Astrocyte (in vitro differentiated cells and primary cell): ENCODE measurements at regions not wholly inside any gene's neighbourhood (a gene's known extent, or its start where the extent isn't known, plus 50 kb on each side); places are given as distances from the start of the nearest gene placed in this dataset.
A peak's percentile ranks its signal among the peaks of the same experiment; 100 is the strongest.
"Not testable (repeated sequence)": the region's sequence is repeated elsewhere in the genome, so short reads cannot be mapped to it uniquely, and the experiment has no call there.

Source experiments
- DNase-seq: peaks from one replicate; pipeline ENCODE4 v3.0.0-alpha.2; 2010; ENCODE audit warnings: low read depth
- FAIRE-seq: peaks from 2 replicates; lab custom pipeline; 2011; peaks lifted over from hg19 to GRCh38; lab: Jason Lieb, UNC
- H2AFZ ChIP-seq: 2 replicates; pipeline ENCODE4 v1.6.0; 2012; ENCODE audit warnings: low read depth, low read length, inconsistent platforms
- H3K27ac ChIP-seq: 2 replicates; pipeline ENCODE4 v1.5.1; 2011; ENCODE audit warnings: low read depth, low read length, inconsistent platforms
- H3K27me3 ChIP-seq: 2 replicates; pipeline ENCODE4 v1.6.0; 2011; ENCODE audit warnings: low read length, inconsistent platforms; ENCODE audit not compliant: insufficient read depth
- H3K36me3 ChIP-seq: 2 replicates; pipeline ENCODE4 v1.5.1; 2011; ENCODE audit warnings: low read length, inconsistent platforms; ENCODE audit not compliant: insufficient read depth
- H3K4me1 ChIP-seq: 2 replicates; pipeline ENCODE4 v1.5.1; 2011; ENCODE audit warnings: low read length, inconsistent platforms; ENCODE audit not compliant: insufficient read depth
- H3K4me2 ChIP-seq: 2 replicates; pipeline ENCODE4 v1.6.0; 2012; ENCODE audit warnings: low read length, inconsistent platforms
- H3K4me3 ChIP-seq: 2 replicates; pipeline ENCODE4 v1.5.1; 2011; ENCODE audit warnings: low read depth, mild to moderate bottlenecking, low read length, inconsistent platforms; ENCODE audit not compliant: insufficient read depth
- H3K79me2 ChIP-seq: 2 replicates; pipeline ENCODE4 v1.6.0; 2012; ENCODE audit warnings: mild to moderate bottlenecking, low read length, inconsistent platforms; ENCODE audit not compliant: insufficient read depth
- H3K9ac ChIP-seq: 2 replicates; pipeline ENCODE4 v1.6.0; 2012; ENCODE audit warnings: mild to moderate bottlenecking, low read length, inconsistent platforms
- H3K9me3 ChIP-seq: 2 replicates; pipeline ENCODE4 v1.5.1; 2012; ENCODE audit warnings: low read depth, mild to moderate bottlenecking, low read length, inconsistent platforms; ENCODE audit not compliant: insufficient read depth
- H4K20me1 ChIP-seq: 2 replicates; pipeline ENCODE4 v1.6.0; 2012; ENCODE audit warnings: low read length, inconsistent platforms; ENCODE audit not compliant: insufficient read depth
- H3K27ac Mint-ChIP-seq: one replicate; pipeline ENCODE4 v1.8.0; 2021; ENCODE audit warnings: mild to moderate bottlenecking, mixed read lengths; ENCODE audit not compliant: unreplicated experiment
- H3K27me3 Mint-ChIP-seq: one replicate; pipeline ENCODE4 v1.8.0; 2021; ENCODE audit warnings: low read depth, mixed read lengths; ENCODE audit not compliant: unreplicated experiment
- H3K36me3 Mint-ChIP-seq: one replicate; pipeline ENCODE4 v1.8.0; 2021; ENCODE audit warnings: low read depth, mixed read lengths; ENCODE audit not compliant: unreplicated experiment
- H3K4me1 Mint-ChIP-seq: one replicate; pipeline ENCODE4 v1.8.0; 2021; ENCODE audit warnings: low read depth, mixed read lengths; ENCODE audit not compliant: unreplicated experiment
- H3K4me3 Mint-ChIP-seq: one replicate; pipeline ENCODE4 v1.8.0; 2021; ENCODE audit warnings: mild to moderate bottlenecking, moderate library complexity, mixed read lengths; ENCODE audit not compliant: unreplicated experiment
- H3K9me3 Mint-ChIP-seq: one replicate; pipeline ENCODE4 v1.8.0; 2021; ENCODE audit warnings: mild to moderate bottlenecking, mixed read lengths; ENCODE audit not compliant: unreplicated experiment
- EZH2 ChIP-seq: IDR thresholded peaks from 2 replicates; pipeline ENCODE4 v1.6.1; 2012; ENCODE audit warnings: mild to moderate bottlenecking, low read length, inconsistent platforms; ENCODE audit not compliant: insufficient read depth
- TF ChIP-seq, protein P1 (sequence below): IDR thresholded peaks from 2 replicates; pipeline ENCODE4 v1.5.1; 2011; ENCODE audit warnings: low read depth, mild to moderate bottlenecking, inconsistent platforms, low read length, moderate library complexity; ENCODE audit not compliant: insufficient read depth

DNA sequence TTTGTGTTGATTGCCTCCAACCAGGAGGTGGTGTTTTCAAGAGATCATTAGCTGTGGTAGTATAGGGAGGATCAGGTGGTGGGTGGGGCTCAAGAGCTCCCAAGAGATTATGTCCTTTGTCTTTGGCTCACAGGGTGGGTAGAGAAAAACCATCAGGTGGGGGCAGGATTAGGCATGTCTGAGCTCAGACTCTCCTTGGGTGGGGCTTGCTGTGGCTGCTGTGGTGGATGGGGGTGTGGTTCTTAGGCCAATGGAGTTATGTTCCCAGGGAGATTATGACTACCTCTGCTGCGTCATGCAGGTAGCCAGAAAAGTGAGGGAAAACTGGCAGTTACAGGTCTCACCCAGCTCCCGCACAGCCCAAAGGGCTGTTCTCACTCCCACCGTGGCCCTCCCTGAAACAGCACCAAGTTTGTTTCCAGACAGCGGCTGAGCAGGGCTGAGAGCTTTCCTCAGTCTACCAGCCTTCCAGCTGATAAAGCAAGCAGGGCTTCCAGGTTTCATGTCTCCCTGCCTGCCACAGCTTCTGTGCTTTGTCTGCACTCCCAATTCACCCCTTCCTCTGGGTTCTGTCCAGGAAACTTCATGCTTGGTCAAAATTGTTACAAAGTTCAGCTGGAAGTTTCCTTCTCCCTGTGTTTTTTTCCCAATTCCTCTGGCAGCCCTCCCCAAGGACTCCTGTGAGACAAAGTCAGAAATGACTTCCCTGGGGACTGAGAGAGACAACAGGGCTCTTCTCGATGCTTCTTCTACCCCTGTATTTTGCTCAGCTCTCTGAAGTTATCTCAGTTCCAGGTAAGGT is 481.1 kb upstream of the MAN1A1 start:
- Mint-ChIP-seq H3K27me3 (no peaks in the 10 kb centered on the region), H3K4me1 (peaks cover 4% of the 10 kb centered on the region), H3K9me3 (peaks cover 4% of the 10 kb centered on the region), H3K36me3 (no peaks in the 10 kb centered on the region), H3K27ac (no peak overlapping the region), H3K4me3 (no peak overlapping the region)
- Histone ChIP-seq H4K20me1 (no peaks in the 10 kb centered on the region), H3K79me2 (no peaks in the 10 kb centered on the region), H2AFZ (no peak overlapping the region), H3K4me2 (no peak overlapping the region), H3K9ac (no peak overlapping the region), H3K27me3 (no peaks in the 10 kb centered on the region), H3K9me3 (no peaks in the 10 kb centered on the region), H3K4me1 (no peaks in the 10 kb centered on the region), H3K27ac (no peak overlapping the region), H3K4me3 (no peak overlapping the region), H3K36me3 (no peaks in the 10 kb centered on the region)
- DNase-seq, result no peak
- FAIRE-seq, result no peak
- TF ChIP-seq, protein P1, sequence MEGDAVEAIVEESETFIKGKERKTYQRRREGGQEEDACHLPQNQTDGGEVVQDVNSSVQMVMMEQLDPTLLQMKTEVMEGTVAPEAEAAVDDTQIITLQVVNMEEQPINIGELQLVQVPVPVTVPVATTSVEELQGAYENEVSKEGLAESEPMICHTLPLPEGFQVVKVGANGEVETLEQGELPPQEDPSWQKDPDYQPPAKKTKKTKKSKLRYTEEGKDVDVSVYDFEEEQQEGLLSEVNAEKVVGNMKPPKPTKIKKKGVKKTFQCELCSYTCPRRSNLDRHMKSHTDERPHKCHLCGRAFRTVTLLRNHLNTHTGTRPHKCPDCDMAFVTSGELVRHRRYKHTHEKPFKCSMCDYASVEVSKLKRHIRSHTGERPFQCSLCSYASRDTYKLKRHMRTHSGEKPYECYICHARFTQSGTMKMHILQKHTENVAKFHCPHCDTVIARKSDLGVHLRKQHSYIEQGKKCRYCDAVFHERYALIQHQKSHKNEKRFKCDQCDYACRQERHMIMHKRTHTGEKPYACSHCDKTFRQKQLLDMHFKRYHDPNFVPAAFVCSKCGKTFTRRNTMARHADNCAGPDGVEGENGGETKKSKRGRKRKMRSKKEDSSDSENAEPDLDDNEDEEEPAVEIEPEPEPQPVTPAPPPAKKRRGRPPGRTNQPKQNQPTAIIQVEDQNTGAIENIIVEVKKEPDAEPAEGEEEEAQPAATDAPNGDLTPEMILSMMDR, result no peak
- TF ChIP-seq EZH2, result no peak

DNA sequence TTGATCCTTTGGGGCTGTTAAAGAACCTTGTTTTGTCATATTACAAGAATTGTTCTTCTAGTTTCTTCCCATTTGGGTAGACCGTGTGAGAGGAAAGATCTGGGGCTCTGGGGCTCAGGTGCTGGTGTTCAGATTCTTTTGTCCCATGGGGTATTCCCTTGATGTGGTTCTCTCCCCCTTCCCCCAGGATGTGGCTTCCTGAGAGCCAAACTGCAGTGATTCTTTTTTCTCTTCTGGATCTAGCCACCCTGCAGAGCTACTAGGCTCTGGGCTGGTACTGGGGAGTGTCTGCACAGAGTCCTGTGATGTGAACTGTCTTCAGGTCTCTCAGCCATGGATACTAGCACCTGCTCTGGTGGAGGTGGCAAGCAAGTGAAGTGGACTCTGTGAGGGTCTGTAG is 480.5 kb upstream of the MAN1A1 start:
- Histone ChIP-seq H4K20me1 (no peaks in the 10 kb centered on the region), H3K4me2 (no peak overlapping the region), H3K36me3 (no peaks in the 10 kb centered on the region), H3K79me2 (no peaks in the 10 kb centered on the region), H3K4me3 (no peak overlapping the region), H3K27me3 (no peaks in the 10 kb centered on the region), H3K27ac (no peak overlapping the region), H3K9ac (no peak overlapping the region), H3K4me1 (no peaks in the 10 kb centered on the region), H3K9me3 (no peaks in the 10 kb centered on the region), H2AFZ (no peak overlapping the region)
- Mint-ChIP-seq H3K4me1 (peaks cover 4% of the 10 kb centered on the region), H3K27me3 (no peaks in the 10 kb centered on the region), H3K4me3 (no peak overlapping the region), H3K36me3 (no peaks in the 10 kb centered on the region), H3K9me3 (peaks cover 4% of the 10 kb centered on the region), H3K27ac (no peak overlapping the region)
- DNase-seq (no peak), FAIRE-seq (no peak)
- no peak for TF ChIP-seq EZH2
- TF ChIP-seq, protein P1, result no peak

DNA sequence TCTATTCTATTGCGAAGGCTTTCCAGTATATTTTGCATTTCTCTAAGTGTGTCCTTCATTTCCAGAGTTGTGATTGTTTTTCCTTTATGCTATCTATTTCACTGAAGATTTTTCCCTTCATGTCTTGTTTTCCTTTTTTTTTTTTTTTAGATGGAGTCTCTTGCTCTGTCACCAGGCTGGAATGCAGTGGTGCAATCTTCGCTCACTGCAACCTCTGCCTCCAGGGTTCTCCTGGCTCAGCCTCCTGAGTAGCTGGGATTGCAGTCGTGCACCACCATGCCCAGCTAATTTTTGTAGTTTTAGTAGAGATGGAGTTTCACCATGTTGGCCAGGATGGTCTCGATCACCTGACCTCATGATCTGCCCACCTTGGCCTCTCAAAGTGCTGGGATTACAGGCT is 479.9 kb upstream of the MAN1A1 start:
- not testable (repeated sequence) for H3K4me2 ChIP-seq, H3K4me1 ChIP-seq, H3K27me3 Mint-ChIP-seq, H3K9me3 Mint-ChIP-seq, H3K36me3 Mint-ChIP-seq, H3K9ac ChIP-seq, H3K36me3 ChIP-seq, H3K27ac ChIP-seq, H3K79me2 ChIP-seq, H3K27me3 ChIP-seq, H3K4me1 Mint-ChIP-seq, H3K9me3 ChIP-seq, DNase-seq, H3K4me3 ChIP-seq, H4K20me1 ChIP-seq, FAIRE-seq, H2AFZ ChIP-seq
- peak overlapping the region; percentile 14 for H3K27ac Mint-ChIP-seq
- H3K4me3 Mint-ChIP-seq, result peak overlapping the region; percentile 22
